Bronchial epithelial cell (primary cell): ENCODE measurements at regions not wholly inside any gene's neighbourhood (a gene's known extent, or its start where the extent isn't known, plus 50 kb on each side); places are given as distances from the start of the nearest gene placed in this dataset.

Experiments used
- DNase-seq: peaks from one replicate; pipeline ENCODE4 v3.0.0-alpha.2; 2010; ENCODE audit warnings: low read depth
- FAIRE-seq: peaks from 2 replicates; lab custom pipeline; 2011; peaks lifted over from hg19 to GRCh38; lab: Jason Lieb, UNC
- H3K27me3 ChIP-seq: 2 replicates; pipeline ENCODE4 v1.5.1; 2011; ENCODE audit warnings: low read length; ENCODE audit not compliant: control insufficient read depth, insufficient read depth
- H3K36me3 ChIP-seq: 2 replicates; pipeline ENCODE4 v1.5.1; 2011; ENCODE audit warnings: low read length; ENCODE audit not compliant: control insufficient read depth, insufficient read depth
- H3K4me3 ChIP-seq: 2 replicates; pipeline ENCODE4 v1.5.1; 2011; ENCODE audit warnings: mild to moderate bottlenecking, low read depth, low read length, control low read depth
- CTCF ChIP-seq: IDR thresholded peaks from 2 replicates; pipeline ENCODE4 v1.5.1; 2011; ENCODE audit warnings: mild to moderate bottlenecking, moderate library complexity, low read length, control low read depth, inconsistent platforms; ENCODE audit not compliant: insufficient read depth, severe bottlenecking

DNA sequence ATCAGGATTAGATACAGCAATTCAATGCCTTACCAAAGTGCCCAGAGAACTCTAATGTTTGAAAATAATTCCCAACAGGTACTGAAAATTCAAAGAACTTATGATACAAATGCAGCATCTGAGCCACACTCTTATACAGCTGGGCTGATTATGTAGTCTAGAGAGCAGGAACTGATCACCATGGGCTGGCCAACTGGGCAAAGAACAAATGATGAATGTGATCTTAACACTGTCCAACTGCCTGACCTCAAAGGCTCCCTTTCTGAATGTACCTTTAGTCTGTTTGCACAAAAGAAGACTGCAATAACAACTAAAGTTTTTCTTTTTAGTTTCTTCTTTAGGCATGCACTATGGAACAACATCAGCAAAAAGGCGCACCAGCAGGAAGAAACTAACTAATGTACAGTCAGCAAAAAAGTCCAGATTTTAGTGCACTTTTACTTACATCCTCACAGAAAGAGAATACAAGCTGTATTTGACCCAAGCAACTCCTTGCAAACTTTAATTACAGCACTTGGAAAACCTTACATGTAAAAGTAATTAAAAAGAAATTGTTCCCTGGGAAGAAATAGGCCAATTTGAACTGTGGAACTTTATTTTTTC, 1095.1 kb downstream of the IGSF11 start:
- H3K4me3 ChIP-seq = no peak overlapping the region
- H3K27me3 ChIP-seq = no peaks in the 10 kb centered on the region
- no peak for FAIRE-seq
- no peaks in the 10 kb centered on the region for H3K36me3 ChIP-seq
- TF ChIP-seq CTCF = no peak
- DNase-seq = no peak

DNA sequence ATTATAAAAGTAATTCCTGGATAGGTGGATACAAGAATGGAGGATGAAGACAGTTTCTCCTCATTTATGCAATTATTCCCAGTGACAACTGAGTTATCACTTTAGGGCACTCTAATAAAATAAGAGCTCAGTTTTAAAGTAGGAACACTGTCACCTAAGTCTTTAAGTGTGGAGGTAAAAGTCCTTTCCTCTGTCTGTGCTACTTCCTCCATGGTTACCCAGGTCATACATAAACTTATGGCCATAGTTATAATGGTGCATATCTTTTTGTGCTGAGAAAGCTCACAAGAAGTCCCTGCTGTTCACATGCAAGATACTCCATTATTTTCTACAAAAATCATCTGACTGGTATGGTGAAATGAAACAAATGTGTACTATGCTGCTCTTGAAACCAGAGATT, 1093.6 kb downstream of the IGSF11 start:
- TF ChIP-seq CTCF = no peak
- DNase-seq (no peak), FAIRE-seq (no peak)
- no peak overlapping the region for H3K4me3 ChIP-seq
- no peaks in the 10 kb centered on the region for H3K27me3 ChIP-seq
- no peaks in the 10 kb centered on the region for H3K36me3 ChIP-seq

DNA sequence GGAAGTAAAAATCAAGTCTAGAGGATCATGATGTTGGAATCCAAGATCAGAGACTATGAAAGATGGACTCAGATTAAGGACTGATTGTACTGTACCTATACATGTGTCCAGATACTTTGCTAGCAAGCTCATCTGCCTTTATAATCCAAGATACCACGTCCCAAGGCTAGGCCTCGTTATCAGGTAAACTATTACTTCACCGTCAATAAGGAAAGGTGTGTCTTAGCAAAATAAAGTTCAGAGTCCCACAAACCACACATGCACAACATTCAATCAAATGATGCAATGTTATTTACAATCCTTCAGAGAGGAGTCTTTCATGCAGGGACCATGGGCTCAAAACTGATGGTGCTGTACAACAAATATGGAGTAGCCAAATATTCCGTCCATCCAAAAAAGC, 1092.9 kb downstream of the IGSF11 start:
- FAIRE-seq = no peak
- H3K36me3 ChIP-seq = no peaks in the 10 kb centered on the region
- DNase-seq = no peak
- H3K27me3 ChIP-seq = no peaks in the 10 kb centered on the region
- no peak overlapping the region for H3K4me3 ChIP-seq
- no peak for TF ChIP-seq CTCF

- TF ChIP-seq CTCF = no peak
- DNase-seq = no peak
- Histone ChIP-seq H3K36me3 (no peaks in the 10 kb centered on the region), H3K4me3 (no peak overlapping the region), H3K27me3 (no peaks in the 10 kb centered on the region)
- FAIRE-seq = no peak
Observed at GRCh38 chr3:117954131-117954530, 1080.5 kb downstream of the IGSF11 start.

DNA sequence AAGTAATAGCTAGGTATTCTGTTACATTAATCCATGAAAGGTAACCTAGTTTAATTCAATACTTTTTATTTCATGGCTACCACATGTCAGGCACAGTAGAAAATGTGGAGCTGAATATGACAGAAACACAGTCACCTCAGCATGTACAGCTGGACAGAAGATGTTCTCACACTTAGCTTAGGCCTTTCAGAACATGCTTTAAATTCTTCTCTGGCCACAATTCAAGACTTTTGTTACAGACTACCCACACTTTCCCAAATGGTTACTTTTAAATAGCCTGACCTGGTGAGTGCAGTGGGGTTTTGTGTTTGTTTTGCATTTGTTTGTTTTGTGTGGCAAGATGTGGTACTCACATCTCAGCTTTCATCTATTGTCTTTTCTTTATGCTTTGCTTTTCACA, 1079.5 kb downstream of the IGSF11 start:
- no peaks in the 10 kb centered on the region for H3K27me3 ChIP-seq

More for the DNA sequence above, 1079.5 kb downstream of the IGSF11 start:
- Histone ChIP-seq H3K4me3 (no peak overlapping the region), H3K36me3 (no peaks in the 10 kb centered on the region)
- TF ChIP-seq CTCF = no peak
- DNase-seq (no peak), FAIRE-seq (no peak)
